MM.1S (cell line): ENCODE measurements at regions not wholly inside any gene's neighbourhood (a gene's known extent, or its start where the extent isn't known, plus 50 kb on each side); places are given as distances from the start of the nearest gene placed in this dataset.

Experiments used
- DNase-seq: peaks from one replicate; pipeline ENCODE4 v3.0.0-alpha.2; 2015
- H2AFZ ChIP-seq: fragments of 300-600 bp; sonication (generic); 2 replicates; pipeline ENCODE4 v1.6.0; 2016; ENCODE audit warnings: antibody characterized with exemption, low read length
- H3F3A ChIP-seq: fragments of 300-600 bp; sonication (generic); 2 replicates; pipeline ENCODE4 v1.6.1; 2016; ENCODE audit warnings: mild to moderate bottlenecking, antibody characterized with exemption, low read length, moderate library complexity, mixed read lengths; ENCODE audit not compliant: insufficient read depth
- H3K27ac ChIP-seq: fragments of 300-600 bp; sonication (generic); 2 replicates; pipeline ENCODE4 v1.5.1; 2016; ENCODE audit warnings: mild to moderate bottlenecking, low read length
- H3K27me3 ChIP-seq: fragments of 300-600 bp; sonication (generic); replicated peaks from 2 replicates; pipeline ENCODE4 v1.6.0; 2016; ENCODE audit warnings: low read length; ENCODE audit not compliant: insufficient read depth
- H3K36me3 ChIP-seq: fragments of 300-600 bp; sonication (generic); replicated peaks from 2 replicates; pipeline ENCODE4 v1.6.1; 2016; ENCODE audit warnings: mild to moderate bottlenecking, low read length, mixed read lengths; ENCODE audit not compliant: insufficient read depth
- H3K4me1 ChIP-seq: fragments of 300-600 bp; sonication (generic); 2 replicates; pipeline ENCODE4 v1.6.1; 2016; ENCODE audit warnings: low read length, mixed read lengths
- H3K4me2 ChIP-seq: fragments of 300-600 bp; sonication (generic); 2 replicates; pipeline ENCODE4 v1.6.0; 2016; ENCODE audit warnings: low read depth, low read length
- H3K4me3 ChIP-seq: fragments of 300-600 bp; sonication (generic); 2 replicates; pipeline ENCODE4 v1.5.1; 2016; ENCODE audit warnings: low read length, mixed read lengths
- H3K79me2 ChIP-seq: fragments of 300-600 bp; sonication (generic); 2 replicates; pipeline ENCODE4 v1.6.1; 2016; ENCODE audit warnings: mixed run types, low read length, mixed read lengths
- H3K9ac ChIP-seq: fragments of 300-600 bp; sonication (generic); 2 replicates; pipeline ENCODE4 v1.6.1; 2016; ENCODE audit warnings: low read length, mixed read lengths
- H3K9me2 ChIP-seq: fragments of 300-600 bp; sonication (generic); replicated peaks from 2 replicates; pipeline ENCODE4 v1.6.1; 2016; ENCODE audit warnings: mild to moderate bottlenecking, low read length, mixed read lengths; ENCODE audit not compliant: insufficient read depth
- H3K9me3 ChIP-seq: fragments of 300-600 bp; sonication (generic); replicated peaks from 2 replicates; pipeline ENCODE4 v1.6.1; 2016; ENCODE audit warnings: mild to moderate bottlenecking, low read length, mixed read lengths; ENCODE audit not compliant: insufficient read depth
- H4K20me1 ChIP-seq: fragments of 300-600 bp; sonication (generic); 2 replicates; pipeline ENCODE4 v1.6.1; 2016; ENCODE audit warnings: mild to moderate bottlenecking, low read length, moderate library complexity, mixed read lengths; ENCODE audit not compliant: insufficient read depth
- EZH2 ChIP-seq: fragments of 300-600 bp; sonication (generic); optimal IDR thresholded peaks from 2 replicates; pipeline ENCODE3; 2017; ENCODE audit warnings: low read depth, mild to moderate bottlenecking, antibody characterized with exemption, low read length, mixed read lengths
- EZH2phosphoT487 ChIP-seq: fragments of 300-600 bp; sonication (generic); IDR thresholded peaks from 2 replicates; pipeline ENCODE4 v1.6.1; 2018; ENCODE audit warnings: antibody characterized with exemption, low read length
- TF ChIP-seq, protein P1 (sequence below): fragments of 300-600 bp; sonication (generic); IDR thresholded peaks from 2 replicates; pipeline ENCODE4 v1.5.1; 2016; ENCODE audit warnings: antibody characterized with exemption, low read length, mixed read lengths

- Histone ChIP-seq H3K36me3 (no peaks in the 10 kb centered on the region), H3K27me3 (no peaks in the 10 kb centered on the region), H4K20me1 (no peaks in the 10 kb centered on the region), H3F3A (no peaks in the 10 kb centered on the region), H3K4me1 (no peaks in the 10 kb centered on the region), H2AFZ (no peak overlapping the region), H3K4me2 (no peak overlapping the region), H3K27ac (no peak overlapping the region), H3K9ac (no peak overlapping the region), H3K4me3 (no peak overlapping the region), H3K9me2 (no peaks in the 10 kb centered on the region), H3K79me2 (no peaks in the 10 kb centered on the region), H3K9me3 (no peaks in the 10 kb centered on the region)
- TF ChIP-seq, protein P1, sequence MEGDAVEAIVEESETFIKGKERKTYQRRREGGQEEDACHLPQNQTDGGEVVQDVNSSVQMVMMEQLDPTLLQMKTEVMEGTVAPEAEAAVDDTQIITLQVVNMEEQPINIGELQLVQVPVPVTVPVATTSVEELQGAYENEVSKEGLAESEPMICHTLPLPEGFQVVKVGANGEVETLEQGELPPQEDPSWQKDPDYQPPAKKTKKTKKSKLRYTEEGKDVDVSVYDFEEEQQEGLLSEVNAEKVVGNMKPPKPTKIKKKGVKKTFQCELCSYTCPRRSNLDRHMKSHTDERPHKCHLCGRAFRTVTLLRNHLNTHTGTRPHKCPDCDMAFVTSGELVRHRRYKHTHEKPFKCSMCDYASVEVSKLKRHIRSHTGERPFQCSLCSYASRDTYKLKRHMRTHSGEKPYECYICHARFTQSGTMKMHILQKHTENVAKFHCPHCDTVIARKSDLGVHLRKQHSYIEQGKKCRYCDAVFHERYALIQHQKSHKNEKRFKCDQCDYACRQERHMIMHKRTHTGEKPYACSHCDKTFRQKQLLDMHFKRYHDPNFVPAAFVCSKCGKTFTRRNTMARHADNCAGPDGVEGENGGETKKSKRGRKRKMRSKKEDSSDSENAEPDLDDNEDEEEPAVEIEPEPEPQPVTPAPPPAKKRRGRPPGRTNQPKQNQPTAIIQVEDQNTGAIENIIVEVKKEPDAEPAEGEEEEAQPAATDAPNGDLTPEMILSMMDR, result no peak
- TF ChIP-seq EZH2 (no peak), EZH2phosphoT487 (no peak)
- no peak for DNase-seq
Measured at GRCh38 chr17:12409082-12409481, 256.6 kb upstream of the MYOCD start.

GRCh38 chr17:12410717-12411116, 255.0 kb upstream of the MYOCD start:
- H3K9ac ChIP-seq, result no peak overlapping the region
- no peaks in the 10 kb centered on the region for H3K4me1 ChIP-seq
- no peak overlapping the region for H2AFZ ChIP-seq
- H3K27me3 ChIP-seq, result no peaks in the 10 kb centered on the region
- H4K20me1 ChIP-seq, result no peaks in the 10 kb centered on the region
- no peak overlapping the region for H3K27ac ChIP-seq
- no peaks in the 10 kb centered on the region for H3K9me3 ChIP-seq
- no peaks in the 10 kb centered on the region for H3F3A ChIP-seq
- no peak overlapping the region for H3K4me3 ChIP-seq
- no peaks in the 10 kb centered on the region for H3K9me2 ChIP-seq
- TF ChIP-seq EZH2phosphoT487, result no peak
- TF ChIP-seq, protein P1, result no peak
- no peak for TF ChIP-seq EZH2
- no peak overlapping the region for H3K4me2 ChIP-seq
- no peak for DNase-seq
- H3K79me2 ChIP-seq, result no peaks in the 10 kb centered on the region
- H3K36me3 ChIP-seq, result no peaks in the 10 kb centered on the region

DNA sequence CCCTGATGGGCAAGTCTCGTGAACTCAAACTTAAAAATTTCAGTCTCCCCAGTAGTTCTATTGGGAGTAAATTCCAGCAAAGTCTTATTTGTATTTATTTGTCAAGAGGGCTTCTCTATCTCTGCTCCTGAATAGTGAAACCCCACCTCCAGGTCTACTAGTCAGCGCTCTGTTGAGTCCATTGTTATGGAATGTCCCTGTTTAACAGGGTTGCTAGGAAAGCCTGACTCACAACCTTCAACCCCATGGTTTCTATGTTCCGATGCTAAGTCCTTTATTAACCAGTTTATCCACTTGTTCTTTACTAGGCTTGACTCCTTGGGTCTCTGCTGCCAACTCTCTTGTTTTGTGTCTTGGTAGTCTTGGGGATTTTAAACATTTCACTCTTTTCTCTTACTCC, 250.7 kb upstream of the MYOCD start:
- no peaks in the 10 kb centered on the region for H3K9me3 ChIP-seq
- H3K9me2 ChIP-seq, result no peaks in the 10 kb centered on the region
- no peaks in the 10 kb centered on the region for H3K4me1 ChIP-seq
- no peak overlapping the region for H3K4me3 ChIP-seq
- H3K36me3 ChIP-seq, result no peaks in the 10 kb centered on the region
- TF ChIP-seq EZH2 (no peak), EZH2phosphoT487 (no peak)
- TF ChIP-seq, protein P1, result no peak
- H2AFZ ChIP-seq, result no peak overlapping the region
- H3K9ac ChIP-seq, result no peak overlapping the region
- H3F3A ChIP-seq, result no peaks in the 10 kb centered on the region
- no peak overlapping the region for H3K4me2 ChIP-seq
- no peak for DNase-seq
- H3K27ac ChIP-seq, result no peak overlapping the region
- no peaks in the 10 kb centered on the region for H3K79me2 ChIP-seq
- no peaks in the 10 kb centered on the region for H3K27me3 ChIP-seq
- H4K20me1 ChIP-seq, result no peaks in the 10 kb centered on the region
